RWPE2 (cell line): ENCODE measurements at regions not wholly inside any gene's neighbourhood (a gene's known extent, or its start where the extent isn't known, plus 50 kb on each side); places are given as distances from the start of the nearest gene placed in this dataset.

ENCODE experiments used
- ATAC-seq: fragments of 200-7000 bp; cut with Tn5 transposase; 3 replicates; pipeline ENCODE4 v1.9.1; 2021; ENCODE audit warnings: low read depth
- DNase-seq: peaks from one replicate; pipeline ENCODE4 v3.0.0-alpha.2; 2020; ENCODE audit warnings: low spot score
- H3K27ac ChIP-seq: fragments of 450-650 bp; 2 replicates; pipeline ENCODE4 v1.5.1; 2017; ENCODE audit warnings: mild to moderate bottlenecking; ENCODE audit not compliant: poor library complexity, severe bottlenecking
- H3K27me3 ChIP-seq: fragments of 250-450 bp; sonication (Bioruptor Pico); 2 replicates; pipeline ENCODE4 v1.5.1; 2021; ENCODE audit warnings: mild to moderate bottlenecking, moderate library complexity; ENCODE audit not compliant: insufficient read depth, poor library complexity, severe bottlenecking
- H3K36me3 ChIP-seq: fragments of 250-450 bp; sonication (Bioruptor Pico); 2 replicates; pipeline ENCODE4 v1.5.1; 2020; ENCODE audit warnings: low read depth, mild to moderate bottlenecking, moderate library complexity
- H3K4me1 ChIP-seq: fragments of 250-450 bp; sonication (Bioruptor Pico); 2 replicates; pipeline ENCODE4 v1.5.1; 2021; ENCODE audit warnings: mild to moderate bottlenecking, moderate library complexity; ENCODE audit not compliant: insufficient read depth, poor library complexity, severe bottlenecking
- H3K4me3 ChIP-seq: fragments of 250-450 bp; sonication (Bioruptor Pico); 2 replicates; pipeline ENCODE4 v1.5.1; 2021; ENCODE audit warnings: mild to moderate bottlenecking, moderate library complexity; ENCODE audit not compliant: severe bottlenecking
- H3K9me3 ChIP-seq: fragments of 250-450 bp; sonication (Bioruptor Pico); 2 replicates; pipeline ENCODE4 v1.5.1; 2021; ENCODE audit warnings: mild to moderate bottlenecking, moderate library complexity; ENCODE audit not compliant: severe bottlenecking
- TF ChIP-seq, protein P1 (sequence below): fragments of 450-650 bp; IDR thresholded peaks from one replicate; pipeline ENCODE4 v1.5.1; 2017; ENCODE audit warnings: mild to moderate bottlenecking, moderate library complexity; ENCODE audit not compliant: poor library complexity, severe bottlenecking

DNA sequence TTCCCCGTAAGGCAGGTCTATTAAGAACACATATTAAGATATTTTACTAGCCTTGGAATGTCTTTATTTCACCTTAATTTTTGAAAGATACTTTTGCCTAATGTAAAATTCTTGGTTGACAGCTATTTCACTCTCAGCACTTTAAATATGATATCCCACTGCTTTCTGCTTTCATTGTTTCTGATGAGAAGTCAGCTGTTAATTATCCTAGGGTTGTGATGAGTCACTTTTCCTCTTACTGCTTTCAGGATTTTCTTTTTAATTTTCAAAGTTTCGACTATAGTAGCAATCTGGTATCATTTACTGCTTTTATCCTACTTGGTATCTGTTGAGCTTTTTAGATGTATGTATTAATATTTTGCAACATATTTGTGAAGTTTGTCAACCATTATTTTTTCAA is 578.9 kb upstream of the ATP2B1 start:
- Histone ChIP-seq H3K4me3 (no peak overlapping the region), H3K9me3 (no peaks in the 10 kb centered on the region), H3K4me1 (no peaks in the 10 kb centered on the region), H3K27ac (no peak overlapping the region), H3K27me3 (no peaks in the 10 kb centered on the region), H3K36me3 (no peaks in the 10 kb centered on the region)
- ATAC-seq (no peak), DNase-seq (no peak)
- TF ChIP-seq, protein P1, sequence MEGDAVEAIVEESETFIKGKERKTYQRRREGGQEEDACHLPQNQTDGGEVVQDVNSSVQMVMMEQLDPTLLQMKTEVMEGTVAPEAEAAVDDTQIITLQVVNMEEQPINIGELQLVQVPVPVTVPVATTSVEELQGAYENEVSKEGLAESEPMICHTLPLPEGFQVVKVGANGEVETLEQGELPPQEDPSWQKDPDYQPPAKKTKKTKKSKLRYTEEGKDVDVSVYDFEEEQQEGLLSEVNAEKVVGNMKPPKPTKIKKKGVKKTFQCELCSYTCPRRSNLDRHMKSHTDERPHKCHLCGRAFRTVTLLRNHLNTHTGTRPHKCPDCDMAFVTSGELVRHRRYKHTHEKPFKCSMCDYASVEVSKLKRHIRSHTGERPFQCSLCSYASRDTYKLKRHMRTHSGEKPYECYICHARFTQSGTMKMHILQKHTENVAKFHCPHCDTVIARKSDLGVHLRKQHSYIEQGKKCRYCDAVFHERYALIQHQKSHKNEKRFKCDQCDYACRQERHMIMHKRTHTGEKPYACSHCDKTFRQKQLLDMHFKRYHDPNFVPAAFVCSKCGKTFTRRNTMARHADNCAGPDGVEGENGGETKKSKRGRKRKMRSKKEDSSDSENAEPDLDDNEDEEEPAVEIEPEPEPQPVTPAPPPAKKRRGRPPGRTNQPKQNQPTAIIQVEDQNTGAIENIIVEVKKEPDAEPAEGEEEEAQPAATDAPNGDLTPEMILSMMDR: no peak

DNA sequence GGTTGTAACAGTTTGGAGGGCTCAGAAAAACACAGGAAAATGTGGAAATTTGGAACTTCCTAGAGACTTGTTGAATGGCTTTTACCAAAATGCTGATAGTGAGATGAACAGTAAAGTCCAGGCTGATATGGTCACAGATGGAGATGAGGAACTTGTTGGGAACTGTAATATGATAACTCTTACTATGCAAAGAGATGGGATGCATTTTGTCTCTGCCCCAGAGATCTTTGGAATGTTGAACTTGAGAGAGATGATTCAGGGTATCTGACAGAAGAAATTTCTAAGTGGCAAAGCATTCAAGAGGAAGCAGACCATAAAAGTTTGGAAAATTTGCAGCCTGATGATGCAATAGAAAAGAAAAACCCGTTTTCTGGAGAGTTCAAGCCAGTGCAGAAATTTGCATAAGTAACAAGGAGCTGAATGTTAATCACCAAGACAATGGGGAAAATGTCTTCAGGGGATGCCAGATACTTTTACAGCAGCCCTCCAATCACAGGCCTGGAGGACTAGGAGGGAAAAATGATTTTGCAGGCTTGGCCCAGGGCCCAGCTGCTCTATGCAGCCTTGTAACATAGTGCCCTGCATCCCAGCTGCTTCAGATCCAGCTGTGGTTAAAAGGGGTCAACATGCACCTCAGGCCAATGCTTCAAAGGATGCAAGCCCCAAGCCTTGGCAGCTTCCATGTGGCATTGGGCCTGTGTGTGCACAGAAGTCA is 572.7 kb upstream of the ATP2B1 start:
- TF ChIP-seq, protein P1: no peak
- no peak for DNase-seq
- H3K27me3 ChIP-seq: no peaks in the 10 kb centered on the region
- H3K27ac ChIP-seq: no peak overlapping the region
- H3K36me3 ChIP-seq: no peaks in the 10 kb centered on the region
- no peaks in the 10 kb centered on the region for H3K4me1 ChIP-seq
- ATAC-seq: no peak
- no peaks in the 10 kb centered on the region for H3K9me3 ChIP-seq
- H3K4me3 ChIP-seq: no peak overlapping the region

DNA sequence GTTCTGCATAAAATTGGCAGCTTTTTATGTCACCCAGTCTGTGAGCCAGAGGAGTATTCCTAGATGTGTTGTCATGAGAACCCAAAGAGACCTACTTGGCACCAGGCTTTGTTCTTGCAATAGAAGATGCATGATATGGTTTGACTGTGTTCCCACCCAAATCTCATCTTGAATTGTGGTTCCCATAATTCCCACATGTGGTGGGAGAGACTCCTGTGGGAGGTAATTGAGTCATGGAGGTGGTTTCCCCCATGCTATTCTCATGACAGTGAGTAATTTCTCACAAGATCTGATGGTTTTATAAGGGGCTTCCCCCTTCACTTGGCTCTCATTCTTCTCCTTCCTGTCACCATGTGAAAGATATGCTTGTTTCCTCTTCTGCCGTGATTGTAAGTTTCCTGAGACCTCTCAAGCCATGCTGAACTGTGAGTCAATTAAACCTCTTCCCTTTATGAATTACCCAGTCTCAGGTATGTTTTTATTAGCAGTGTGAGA is 572.0 kb upstream of the ATP2B1 start:
- Histone ChIP-seq H3K9me3 (no peaks in the 10 kb centered on the region), H3K27me3 (no peaks in the 10 kb centered on the region), H3K4me1 (no peaks in the 10 kb centered on the region), H3K36me3 (no peaks in the 10 kb centered on the region), H3K4me3 (no peak overlapping the region), H3K27ac (no peak overlapping the region)
- ATAC-seq (no peak), DNase-seq (no peak)
- TF ChIP-seq, protein P1: no peak

DNA sequence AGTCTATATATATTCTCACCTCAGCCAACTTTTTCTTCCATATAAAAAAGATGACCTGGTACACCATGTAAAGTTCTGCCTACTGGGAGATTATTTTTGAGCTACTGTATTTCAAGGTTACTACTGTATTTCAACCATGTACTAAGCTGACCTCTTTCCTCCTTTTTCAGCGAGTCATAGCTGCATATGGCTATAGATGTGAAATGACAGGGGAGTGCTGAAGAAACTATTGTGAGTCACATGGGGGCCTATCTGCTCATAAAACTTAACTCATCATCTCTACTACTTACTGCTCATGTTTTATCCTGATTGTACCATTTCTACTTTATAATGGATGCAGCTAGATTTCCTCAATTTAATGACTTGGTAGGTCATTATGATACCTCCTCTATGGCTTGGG is 571.4 kb upstream of the ATP2B1 start:
- no peaks in the 10 kb centered on the region for H3K9me3 ChIP-seq
- no peaks in the 10 kb centered on the region for H3K36me3 ChIP-seq
- TF ChIP-seq, protein P1: no peak
- ATAC-seq (peak; percentile 64), DNase-seq (no peak)
- H3K4me1 ChIP-seq: no peaks in the 10 kb centered on the region
- H3K4me3 ChIP-seq: no peak overlapping the region
- no peaks in the 10 kb centered on the region for H3K27me3 ChIP-seq
- H3K27ac ChIP-seq: no peak overlapping the region

DNA sequence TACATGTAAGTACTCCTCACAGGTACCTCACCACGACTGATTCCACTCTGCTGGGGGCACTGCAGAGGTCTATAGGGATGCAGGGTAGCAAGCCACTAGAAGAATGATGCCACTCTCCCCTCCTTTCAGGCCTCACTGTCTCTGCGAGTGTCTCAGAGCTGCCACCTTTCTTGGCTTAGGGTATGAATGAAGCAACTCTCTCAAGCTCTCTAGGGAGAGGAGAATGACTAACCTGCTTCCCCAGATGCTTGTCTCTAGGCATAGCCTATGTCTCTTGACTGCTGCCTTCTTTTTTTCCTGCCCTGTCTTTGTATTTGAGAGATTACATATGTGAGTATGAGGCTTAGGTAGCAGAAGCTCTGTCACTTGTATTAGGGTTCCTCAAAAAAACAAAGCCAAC is 566.5 kb upstream of the ATP2B1 start:
- no peak overlapping the region for H3K4me3 ChIP-seq
- ATAC-seq (no peak), DNase-seq (no peak)
- no peaks in the 10 kb centered on the region for H3K9me3 ChIP-seq
- H3K4me1 ChIP-seq: no peaks in the 10 kb centered on the region
- H3K27ac ChIP-seq: no peak overlapping the region
- H3K36me3 ChIP-seq: no peaks in the 10 kb centered on the region
- no peaks in the 10 kb centered on the region for H3K27me3 ChIP-seq
- TF ChIP-seq, protein P1: no peak
